ENCODE measurements at regions not wholly inside any gene's neighbourhood (a gene's known extent, or its start where the extent isn't known, plus 50 kb on each side); places are given as distances from the start of the nearest gene placed in this dataset.

DNA sequence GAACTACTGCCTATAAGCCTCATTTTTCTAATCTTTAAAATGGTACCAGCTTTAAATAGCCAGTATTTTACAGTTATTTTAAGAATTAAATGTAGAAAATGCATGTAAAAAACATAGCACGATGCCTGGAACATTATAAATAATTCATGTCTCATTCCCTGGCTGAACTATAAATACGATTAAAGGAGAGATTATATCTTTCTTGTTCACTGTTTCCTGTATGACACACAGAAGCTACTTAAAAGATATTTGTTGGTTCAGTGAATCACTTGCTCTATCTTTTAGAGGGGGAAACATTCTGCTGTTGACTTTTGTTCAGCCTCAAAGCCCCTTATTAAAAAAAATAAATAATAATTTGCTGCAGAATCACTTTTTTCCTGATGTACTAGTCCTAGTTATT, 406.9 kb downstream of the LRFN5 start:
- 4% methylated on average over 2 of the region's 2 CpGs for WGBS (ENCODE audit: missing lambda C conversion rate)
- no peak for ATAC-seq
- Histone ChIP-seq H3K9me3 (no peaks in the 10 kb centered on the region), H3K4me2 (no peak overlapping the region), H3K4me3 (no peak overlapping the region), H3K27ac (no peak overlapping the region), H3K4me1 (no peaks in the 10 kb centered on the region)
- POLR2A ChIA-PET = no interaction called here
- no peak for TF ChIP-seq HOXB13 (CRISPR knock-in tag; IDR thresholded peaks at IDR 0.05; ENCODE audit: low read depth)
- no peak for TF ChIP-seq RNF2 (IDR thresholded peaks at IDR 0.05; ENCODE audit: borderline replicate concordance, low read depth)
- TF ChIP-seq, protein P1, sequence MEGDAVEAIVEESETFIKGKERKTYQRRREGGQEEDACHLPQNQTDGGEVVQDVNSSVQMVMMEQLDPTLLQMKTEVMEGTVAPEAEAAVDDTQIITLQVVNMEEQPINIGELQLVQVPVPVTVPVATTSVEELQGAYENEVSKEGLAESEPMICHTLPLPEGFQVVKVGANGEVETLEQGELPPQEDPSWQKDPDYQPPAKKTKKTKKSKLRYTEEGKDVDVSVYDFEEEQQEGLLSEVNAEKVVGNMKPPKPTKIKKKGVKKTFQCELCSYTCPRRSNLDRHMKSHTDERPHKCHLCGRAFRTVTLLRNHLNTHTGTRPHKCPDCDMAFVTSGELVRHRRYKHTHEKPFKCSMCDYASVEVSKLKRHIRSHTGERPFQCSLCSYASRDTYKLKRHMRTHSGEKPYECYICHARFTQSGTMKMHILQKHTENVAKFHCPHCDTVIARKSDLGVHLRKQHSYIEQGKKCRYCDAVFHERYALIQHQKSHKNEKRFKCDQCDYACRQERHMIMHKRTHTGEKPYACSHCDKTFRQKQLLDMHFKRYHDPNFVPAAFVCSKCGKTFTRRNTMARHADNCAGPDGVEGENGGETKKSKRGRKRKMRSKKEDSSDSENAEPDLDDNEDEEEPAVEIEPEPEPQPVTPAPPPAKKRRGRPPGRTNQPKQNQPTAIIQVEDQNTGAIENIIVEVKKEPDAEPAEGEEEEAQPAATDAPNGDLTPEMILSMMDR (IDR thresholded peaks at IDR 0.05) = no peak
- TF ChIP-seq, protein P2, sequence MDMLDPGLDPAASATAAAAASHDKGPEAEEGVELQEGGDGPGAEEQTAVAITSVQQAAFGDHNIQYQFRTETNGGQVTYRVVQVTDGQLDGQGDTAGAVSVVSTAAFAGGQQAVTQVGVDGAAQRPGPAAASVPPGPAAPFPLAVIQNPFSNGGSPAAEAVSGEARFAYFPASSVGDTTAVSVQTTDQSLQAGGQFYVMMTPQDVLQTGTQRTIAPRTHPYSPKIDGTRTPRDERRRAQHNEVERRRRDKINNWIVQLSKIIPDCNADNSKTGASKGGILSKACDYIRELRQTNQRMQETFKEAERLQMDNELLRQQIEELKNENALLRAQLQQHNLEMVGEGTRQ (IDR thresholded peaks at IDR 0.05) = no peak
- no peak for TF ChIP-seq MAZ (IDR thresholded peaks at IDR 0.05; ENCODE audit: borderline replicate concordance, low read depth, low read length)
- TF ChIP-seq KDM5A (IDR thresholded peaks at IDR 0.05) = no peak
- TF ChIP-seq TFCP2L1 (CRISPR knock-in tag; IDR thresholded peaks at IDR 0.05) = no peak
- TF ChIP-seq JUNB (IDR thresholded peaks at IDR 0.05) = no peak
- no peak for TF ChIP-seq ESRRA (IDR thresholded peaks at IDR 0.05; ENCODE audit: borderline replicate concordance, low read length)
- TF ChIP-seq CHD2 (IDR thresholded peaks at IDR 0.05; ENCODE audit: low read length, partially characterized antibody) = no peak
- TF ChIP-seq BHLHE40 (IDR thresholded peaks at IDR 0.05; ENCODE audit: low read depth, low read length) = no peak
- no peak for TF ChIP-seq GATA3 (IDR thresholded peaks at IDR 0.05; ENCODE audit: borderline replicate concordance)
- no peak for FAIRE-seq
- CTCF ChIA-PET = no interaction called here
- no peak for DNase-seq (ENCODE audit: low read depth in 1 of 2, low spot score in 1 of 2)

DNA sequence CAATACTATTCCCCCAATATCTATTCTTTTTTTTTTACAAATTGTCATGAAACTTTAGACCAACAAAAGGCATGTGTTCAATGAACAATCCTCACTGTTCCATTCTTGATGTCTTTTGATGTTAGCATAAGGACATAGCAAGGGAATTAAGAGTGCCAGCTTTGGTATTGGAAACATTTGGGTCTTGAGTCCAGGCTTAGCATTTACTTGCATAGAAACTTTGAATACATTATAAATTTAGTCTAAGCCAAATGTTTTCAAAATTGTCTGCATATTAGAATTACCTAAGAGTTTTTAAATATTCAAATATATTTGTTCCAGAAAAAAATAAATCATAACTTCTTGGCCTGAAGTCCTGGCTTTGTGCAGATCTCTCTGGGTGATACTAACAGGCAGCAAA, 406.5 kb downstream of the LRFN5 start:
- POLR2A ChIA-PET = no interaction called here
- Histone ChIP-seq H3K9me3 (no peaks in the 10 kb centered on the region), H3K4me1 (no peaks in the 10 kb centered on the region), H3K27ac (no peak overlapping the region), H3K4me2 (no peak overlapping the region), H3K4me3 (no peak overlapping the region)
- FAIRE-seq (no peak), ATAC-seq (no peak), DNase-seq (ENCODE audit: low read depth in 1 of 2, low spot score in 1 of 2) (no peak)
- no peak for TF ChIP-seq HOXB13 (CRISPR knock-in tag; IDR thresholded peaks at IDR 0.05; ENCODE audit: low read depth)
- TF ChIP-seq TFCP2L1 (CRISPR knock-in tag; IDR thresholded peaks at IDR 0.05) = no peak
- TF ChIP-seq, protein P3, sequence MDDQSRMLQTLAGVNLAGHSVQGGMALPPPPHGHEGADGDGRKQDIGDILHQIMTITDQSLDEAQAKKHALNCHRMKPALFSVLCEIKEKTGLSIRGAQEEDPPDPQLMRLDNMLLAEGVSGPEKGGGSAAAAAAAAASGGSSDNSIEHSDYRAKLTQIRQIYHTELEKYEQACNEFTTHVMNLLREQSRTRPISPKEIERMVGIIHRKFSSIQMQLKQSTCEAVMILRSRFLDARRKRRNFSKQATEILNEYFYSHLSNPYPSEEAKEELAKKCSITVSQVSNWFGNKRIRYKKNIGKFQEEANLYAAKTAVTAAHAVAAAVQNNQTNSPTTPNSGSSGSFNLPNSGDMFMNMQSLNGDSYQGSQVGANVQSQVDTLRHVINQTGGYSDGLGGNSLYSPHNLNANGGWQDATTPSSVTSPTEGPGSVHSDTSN (IDR thresholded peaks at IDR 0.05) = no peak
- TF ChIP-seq, protein P4, sequence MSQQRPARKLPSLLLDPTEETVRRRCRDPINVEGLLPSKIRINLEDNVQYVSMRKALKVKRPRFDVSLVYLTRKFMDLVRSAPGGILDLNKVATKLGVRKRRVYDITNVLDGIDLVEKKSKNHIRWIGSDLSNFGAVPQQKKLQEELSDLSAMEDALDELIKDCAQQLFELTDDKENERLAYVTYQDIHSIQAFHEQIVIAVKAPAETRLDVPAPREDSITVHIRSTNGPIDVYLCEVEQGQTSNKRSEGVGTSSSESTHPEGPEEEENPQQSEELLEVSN (IDR thresholded peaks at IDR 0.05; ENCODE audit: borderline replicate concordance, low read depth) = no peak
- TF ChIP-seq ZNF302 (CRISPR knock-in tag; IDR thresholded peaks at IDR 0.05) = no peak
- TF ChIP-seq, protein P5, sequence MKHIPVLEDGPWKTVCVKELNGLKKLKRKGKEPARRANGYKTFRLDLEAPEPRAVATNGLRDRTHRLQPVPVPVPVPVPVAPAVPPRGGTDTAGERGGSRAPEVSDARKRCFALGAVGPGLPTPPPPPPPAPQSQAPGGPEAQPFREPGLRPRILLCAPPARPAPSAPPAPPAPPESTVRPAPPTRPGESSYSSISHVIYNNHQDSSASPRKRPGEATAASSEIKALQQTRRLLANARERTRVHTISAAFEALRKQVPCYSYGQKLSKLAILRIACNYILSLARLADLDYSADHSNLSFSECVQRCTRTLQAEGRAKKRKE (CRISPR knock-in tag; IDR thresholded peaks at IDR 0.05; ENCODE audit: low read depth) = no peak
- TF ChIP-seq HDAC2 (IDR thresholded peaks at IDR 0.05) = no peak
- TF ChIP-seq SMC3 (IDR thresholded peaks at IDR 0.05) = no peak
- TF ChIP-seq, protein P6, sequence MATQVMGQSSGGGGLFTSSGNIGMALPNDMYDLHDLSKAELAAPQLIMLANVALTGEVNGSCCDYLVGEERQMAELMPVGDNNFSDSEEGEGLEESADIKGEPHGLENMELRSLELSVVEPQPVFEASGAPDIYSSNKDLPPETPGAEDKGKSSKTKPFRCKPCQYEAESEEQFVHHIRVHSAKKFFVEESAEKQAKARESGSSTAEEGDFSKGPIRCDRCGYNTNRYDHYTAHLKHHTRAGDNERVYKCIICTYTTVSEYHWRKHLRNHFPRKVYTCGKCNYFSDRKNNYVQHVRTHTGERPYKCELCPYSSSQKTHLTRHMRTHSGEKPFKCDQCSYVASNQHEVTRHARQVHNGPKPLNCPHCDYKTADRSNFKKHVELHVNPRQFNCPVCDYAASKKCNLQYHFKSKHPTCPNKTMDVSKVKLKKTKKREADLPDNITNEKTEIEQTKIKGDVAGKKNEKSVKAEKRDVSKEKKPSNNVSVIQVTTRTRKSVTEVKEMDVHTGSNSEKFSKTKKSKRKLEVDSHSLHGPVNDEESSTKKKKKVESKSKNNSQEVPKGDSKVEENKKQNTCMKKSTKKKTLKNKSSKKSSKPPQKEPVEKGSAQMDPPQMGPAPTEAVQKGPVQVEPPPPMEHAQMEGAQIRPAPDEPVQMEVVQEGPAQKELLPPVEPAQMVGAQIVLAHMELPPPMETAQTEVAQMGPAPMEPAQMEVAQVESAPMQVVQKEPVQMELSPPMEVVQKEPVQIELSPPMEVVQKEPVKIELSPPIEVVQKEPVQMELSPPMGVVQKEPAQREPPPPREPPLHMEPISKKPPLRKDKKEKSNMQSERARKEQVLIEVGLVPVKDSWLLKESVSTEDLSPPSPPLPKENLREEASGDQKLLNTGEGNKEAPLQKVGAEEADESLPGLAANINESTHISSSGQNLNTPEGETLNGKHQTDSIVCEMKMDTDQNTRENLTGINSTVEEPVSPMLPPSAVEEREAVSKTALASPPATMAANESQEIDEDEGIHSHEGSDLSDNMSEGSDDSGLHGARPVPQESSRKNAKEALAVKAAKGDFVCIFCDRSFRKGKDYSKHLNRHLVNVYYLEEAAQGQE (IDR thresholded peaks at IDR 0.05) = no peak
- TF ChIP-seq CEBPB (IDR thresholded peaks at IDR 0.05) = no peak
- TF ChIP-seq POLR2A (IDR thresholded peaks at IDR 0.05; ENCODE audit: low read length) = no peak
- TF ChIP-seq MAZ (IDR thresholded peaks at IDR 0.05; ENCODE audit: borderline replicate concordance, low read depth, low read length) = no peak
- no peak for TF ChIP-seq JUNB (IDR thresholded peaks at IDR 0.05)
- no peak for TF ChIP-seq KDM5A (IDR thresholded peaks at IDR 0.05)
- CTCF ChIA-PET = no interaction called here
